ENCODE measurements at regions not wholly inside any gene's neighbourhood (a gene's known extent, or its start where the extent isn't known, plus 50 kb on each side); places are given as distances from the start of the nearest gene placed in this dataset.

- H3K4me1 ChIP-seq (replicated peaks) = peaks cover 23% of the 10 kb centered on the region
- no peaks in the 10 kb centered on the region for H3K36me3 ChIP-seq
- peak overlapping the region; percentile 76 for H3K27ac ChIP-seq
- DNase-seq (ENCODE audit: low read depth in 1 of 2, low spot score in 2 of 2) = peak in 1 of 2 experiments; percentile 65
- H3K4me3 ChIP-seq = no peak overlapping the region
- no peaks in the 10 kb centered on the region for H3K9me3 ChIP-seq (replicated peaks)
- H3K27me3 ChIP-seq (replicated peaks) = no peaks in the 10 kb centered on the region
These were observed 264.6 kb downstream of the HHIPL2 start for GRCh38 chr1:222283147-222283768.

GRCh38 chr1:222279591-222279990, 268.3 kb downstream of the HHIPL2 start:
- H3K4me3 ChIP-seq = no peak overlapping the region
- H3K27ac ChIP-seq = no peak overlapping the region
- H3K4me1 ChIP-seq (replicated peaks) = peaks cover 17% of the 10 kb centered on the region
- H3K36me3 ChIP-seq = no peaks in the 10 kb centered on the region
- no peaks in the 10 kb centered on the region for H3K9me3 ChIP-seq (replicated peaks)
- no peaks in the 10 kb centered on the region for H3K27me3 ChIP-seq (replicated peaks)
- peak in 1 of 2 experiments; percentile 5 for DNase-seq (ENCODE audit: low read depth in 1 of 2, low spot score in 2 of 2)

GRCh38 chr1:222278501-222278900, 269.4 kb downstream of the HHIPL2 start:
- H3K4me1 ChIP-seq (replicated peaks) = peaks cover 12% of the 10 kb centered on the region
- H3K27ac ChIP-seq = no peak overlapping the region
- no peaks in the 10 kb centered on the region for H3K27me3 ChIP-seq (replicated peaks)
- no peak overlapping the region for H3K4me3 ChIP-seq
- H3K9me3 ChIP-seq (replicated peaks) = no peaks in the 10 kb centered on the region
- no peak for DNase-seq (ENCODE audit: low read depth in 1 of 2, low spot score in 2 of 2)
- H3K36me3 ChIP-seq = no peaks in the 10 kb centered on the region

GRCh38 chr1:222275729-222276465, 272.0 kb downstream of the HHIPL2 start:
- Histone ChIP-seq H3K27ac (no peak overlapping the region), H3K27me3 (replicated peaks) (no peaks in the 10 kb centered on the region), H3K4me3 (no peak overlapping the region), H3K4me1 (replicated peaks) (no peaks in the 10 kb centered on the region), H3K9me3 (replicated peaks) (no peaks in the 10 kb centered on the region), H3K36me3 (no peaks in the 10 kb centered on the region)
- DNase-seq (ENCODE audit: low read depth in 1 of 2, low spot score in 2 of 2) = no peak

GRCh38 chr1:222275001-222275728, 272.7 kb downstream of the HHIPL2 start:
- Histone ChIP-seq H3K9me3 (replicated peaks) (no peaks in the 10 kb centered on the region), H3K4me1 (replicated peaks) (no peaks in the 10 kb centered on the region), H3K4me3 (no peak overlapping the region), H3K36me3 (no peaks in the 10 kb centered on the region), H3K27ac (no peak overlapping the region), H3K27me3 (replicated peaks) (no peaks in the 10 kb centered on the region)
- DNase-seq (ENCODE audit: low read depth in 1 of 2, low spot score in 2 of 2) = no peak

GRCh38 chr1:222266223-222267196, 281.4 kb downstream of the HHIPL2 start:
- no peak overlapping the region for H3K4me3 ChIP-seq
- H3K4me1 ChIP-seq (replicated peaks) = no peaks in the 10 kb centered on the region
- no peaks in the 10 kb centered on the region for H3K36me3 ChIP-seq
- H3K9me3 ChIP-seq (replicated peaks) = no peaks in the 10 kb centered on the region
- no peaks in the 10 kb centered on the region for H3K27me3 ChIP-seq (replicated peaks)
- H3K27ac ChIP-seq = no peak overlapping the region
- no peak for DNase-seq (ENCODE audit: low read depth in 1 of 2, low spot score in 2 of 2)

- no peak for DNase-seq (ENCODE audit: low read depth in 1 of 2, low spot score in 2 of 2)
- H3K27ac ChIP-seq = no peak overlapping the region
These were observed 284.1 kb downstream of the HHIPL2 start for GRCh38 chr1:222263791-222264190.

GRCh38 chr1:222257027-222257426, 290.9 kb downstream of the HHIPL2 start:
- no peaks in the 10 kb centered on the region for H3K9me3 ChIP-seq (replicated peaks)
- no peak overlapping the region for H3K27ac ChIP-seq
- no peaks in the 10 kb centered on the region for H3K4me1 ChIP-seq (replicated peaks)
- no peaks in the 10 kb centered on the region; the same call in 1 of the 2 replicates for H3K27me3 ChIP-seq (replicated peaks)
- H3K36me3 ChIP-seq = no peaks in the 10 kb centered on the region
- no peak for DNase-seq (ENCODE audit: low read depth in 1 of 2, low spot score in 2 of 2)
- no peak overlapping the region for H3K4me3 ChIP-seq

More at GRCh38 chr1:222263791-222264190, 284.1 kb downstream of the HHIPL2 start:
- Histone ChIP-seq H3K9me3 (replicated peaks) (no peaks in the 10 kb centered on the region), H3K27me3 (replicated peaks) (no peaks in the 10 kb centered on the region), H3K4me1 (replicated peaks) (no peaks in the 10 kb centered on the region), H3K4me3 (no peak overlapping the region), H3K36me3 (no peaks in the 10 kb centered on the region)

GRCh38 chr1:222256058-222256457, 291.8 kb downstream of the HHIPL2 start:
- H3K36me3 ChIP-seq = no peaks in the 10 kb centered on the region
- H3K9me3 ChIP-seq (replicated peaks) = no peaks in the 10 kb centered on the region
- H3K27ac ChIP-seq = no peak overlapping the region
- H3K27me3 ChIP-seq (replicated peaks) = no peaks in the 10 kb centered on the region; the same call in 1 of the 2 replicates
- no peak for DNase-seq (ENCODE audit: low read depth in 1 of 2, low spot score in 2 of 2)
- H3K4me1 ChIP-seq (replicated peaks) = no peaks in the 10 kb centered on the region
- no peak overlapping the region for H3K4me3 ChIP-seq

GRCh38 chr1:222252788-222253187, 295.1 kb downstream of the HHIPL2 start:
- H3K36me3 ChIP-seq = no peaks in the 10 kb centered on the region
- 0 out of 2 replicates have a peak, but pooled peaks cover 3% of the 10 kb centered on the region for H3K4me1 ChIP-seq (replicated peaks)
- no peak overlapping the region for H3K4me3 ChIP-seq
- no peaks in the 10 kb centered on the region for H3K9me3 ChIP-seq (replicated peaks)
- DNase-seq (ENCODE audit: low read depth in 1 of 2, low spot score in 2 of 2) = no peak
- H3K27me3 ChIP-seq (replicated peaks) = no peaks in the 10 kb centered on the region; the same call in 1 of the 2 replicates
- H3K27ac ChIP-seq = no peak overlapping the region

GRCh38 chr1:222251847-222252246, 296.1 kb downstream of the HHIPL2 start:
- H3K36me3 ChIP-seq = no peaks in the 10 kb centered on the region
- 0 out of 2 replicates have a peak, but pooled peaks cover 3% of the 10 kb centered on the region for H3K4me1 ChIP-seq (replicated peaks)
- H3K27me3 ChIP-seq (replicated peaks) = no peaks in the 10 kb centered on the region
- no peak overlapping the region for H3K4me3 ChIP-seq
- H3K27ac ChIP-seq = no peak overlapping the region
- DNase-seq (ENCODE audit: low read depth in 1 of 2, low spot score in 2 of 2) = no peak
- H3K9me3 ChIP-seq (replicated peaks) = no peaks in the 10 kb centered on the region

- no peak overlapping the region for H3K27ac ChIP-seq
- H3K4me1 ChIP-seq (replicated peaks) = 0 out of 2 replicates have a peak, but pooled peaks cover 3% of the 10 kb centered on the region
- no peaks in the 10 kb centered on the region for H3K9me3 ChIP-seq (replicated peaks)
- H3K4me3 ChIP-seq = no peak overlapping the region
- H3K27me3 ChIP-seq (replicated peaks) = no peaks in the 10 kb centered on the region
- H3K36me3 ChIP-seq = no peaks in the 10 kb centered on the region
- peak in 1 of 2 experiments; percentile 4 for DNase-seq (ENCODE audit: low read depth in 1 of 2, low spot score in 2 of 2)
These were observed 297.5 kb downstream of the HHIPL2 start for GRCh38 chr1:222250376-222250775.

GRCh38 chr1:222247811-222248310, 300.0 kb downstream of the HHIPL2 start:
- no peak overlapping the region for H3K4me3 ChIP-seq
- H3K27me3 ChIP-seq (replicated peaks) = no peaks in the 10 kb centered on the region
- H3K27ac ChIP-seq = no peak overlapping the region
- no peaks in the 10 kb centered on the region for H3K36me3 ChIP-seq
- no peak for DNase-seq (ENCODE audit: low read depth in 1 of 2, low spot score in 2 of 2)
- H3K4me1 ChIP-seq (replicated peaks) = 0 out of 2 replicates have a peak, but pooled peaks cover 3% of the 10 kb centered on the region
- H3K9me3 ChIP-seq (replicated peaks) = no peaks in the 10 kb centered on the region
